ENCODE measurements at regions not wholly inside any gene's neighbourhood (a gene's known extent, or its start where the extent isn't known, plus 50 kb on each side); places are given as distances from the start of the nearest gene placed in this dataset.

DNA sequence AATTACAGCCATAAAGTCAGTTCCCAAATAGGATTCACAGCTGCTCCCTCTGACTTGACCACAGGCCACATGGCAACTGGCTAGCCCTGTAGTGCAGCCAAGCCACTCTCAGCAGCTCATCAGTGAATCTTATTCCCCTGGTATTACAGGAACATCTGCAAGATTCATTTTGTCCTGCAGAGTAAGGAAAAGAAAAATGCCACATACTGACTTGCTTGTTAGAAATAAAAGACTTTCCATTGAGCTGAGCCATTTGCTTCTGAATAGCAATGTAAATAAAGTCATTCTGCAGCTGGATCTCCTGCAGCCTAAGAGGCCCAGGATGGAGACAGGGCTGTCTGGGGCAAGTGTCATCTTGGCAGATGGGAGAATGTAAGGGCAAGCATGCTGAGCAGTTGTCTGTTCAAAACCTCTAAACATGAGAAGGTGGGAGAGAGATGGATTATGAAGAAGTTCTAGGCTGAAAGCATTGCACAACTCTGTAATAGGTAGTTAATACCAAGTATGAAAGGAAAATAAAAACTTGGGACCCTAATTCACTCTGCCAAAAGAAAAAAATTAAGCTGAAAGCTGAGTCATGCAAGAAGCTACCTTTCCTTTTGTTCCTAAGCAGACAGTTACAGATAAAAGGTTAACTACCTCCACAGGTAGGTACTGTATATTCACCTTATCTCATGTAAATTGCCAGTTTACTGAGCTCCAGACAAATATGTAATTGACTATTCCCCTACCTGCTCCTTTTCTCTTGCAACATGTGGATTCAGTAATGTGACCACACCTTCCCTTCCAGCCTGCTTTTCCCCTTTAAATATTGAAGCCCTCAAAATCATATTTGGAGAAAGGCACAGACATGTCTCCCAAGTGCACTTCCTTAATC lies 244.4 kb upstream of the RAI14 start:
- TF ChIP-seq, protein P1, sequence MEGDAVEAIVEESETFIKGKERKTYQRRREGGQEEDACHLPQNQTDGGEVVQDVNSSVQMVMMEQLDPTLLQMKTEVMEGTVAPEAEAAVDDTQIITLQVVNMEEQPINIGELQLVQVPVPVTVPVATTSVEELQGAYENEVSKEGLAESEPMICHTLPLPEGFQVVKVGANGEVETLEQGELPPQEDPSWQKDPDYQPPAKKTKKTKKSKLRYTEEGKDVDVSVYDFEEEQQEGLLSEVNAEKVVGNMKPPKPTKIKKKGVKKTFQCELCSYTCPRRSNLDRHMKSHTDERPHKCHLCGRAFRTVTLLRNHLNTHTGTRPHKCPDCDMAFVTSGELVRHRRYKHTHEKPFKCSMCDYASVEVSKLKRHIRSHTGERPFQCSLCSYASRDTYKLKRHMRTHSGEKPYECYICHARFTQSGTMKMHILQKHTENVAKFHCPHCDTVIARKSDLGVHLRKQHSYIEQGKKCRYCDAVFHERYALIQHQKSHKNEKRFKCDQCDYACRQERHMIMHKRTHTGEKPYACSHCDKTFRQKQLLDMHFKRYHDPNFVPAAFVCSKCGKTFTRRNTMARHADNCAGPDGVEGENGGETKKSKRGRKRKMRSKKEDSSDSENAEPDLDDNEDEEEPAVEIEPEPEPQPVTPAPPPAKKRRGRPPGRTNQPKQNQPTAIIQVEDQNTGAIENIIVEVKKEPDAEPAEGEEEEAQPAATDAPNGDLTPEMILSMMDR (IDR thresholded peaks at IDR 0.05; ENCODE audit: low read depth, low read length) = no peak
- TF ChIP-seq EZH2phosphoT487 (IDR thresholded peaks at IDR 0.05; ENCODE audit: low read depth) = no peak

Measured in OCI-LY3 (cell line).